ENCODE measurements at regions not wholly inside any gene's neighbourhood (a gene's known extent, or its start where the extent isn't known, plus 50 kb on each side); places are given as distances from the start of the nearest gene placed in this dataset.
A peak's percentile ranks its signal among the peaks of the same experiment; 100 is the strongest.
"Not testable (repeated sequence)": the region's sequence is repeated elsewhere in the genome, so short reads cannot be mapped to it uniquely, and the experiment has no call there.

- DNase-seq (ENCODE audit: low spot score in 2 of 2, unreplicated experiment in 2 of 2): no peak
- no peak overlapping the region for H3K4me3 Mint-ChIP-seq
- TF ChIP-seq, protein P1, sequence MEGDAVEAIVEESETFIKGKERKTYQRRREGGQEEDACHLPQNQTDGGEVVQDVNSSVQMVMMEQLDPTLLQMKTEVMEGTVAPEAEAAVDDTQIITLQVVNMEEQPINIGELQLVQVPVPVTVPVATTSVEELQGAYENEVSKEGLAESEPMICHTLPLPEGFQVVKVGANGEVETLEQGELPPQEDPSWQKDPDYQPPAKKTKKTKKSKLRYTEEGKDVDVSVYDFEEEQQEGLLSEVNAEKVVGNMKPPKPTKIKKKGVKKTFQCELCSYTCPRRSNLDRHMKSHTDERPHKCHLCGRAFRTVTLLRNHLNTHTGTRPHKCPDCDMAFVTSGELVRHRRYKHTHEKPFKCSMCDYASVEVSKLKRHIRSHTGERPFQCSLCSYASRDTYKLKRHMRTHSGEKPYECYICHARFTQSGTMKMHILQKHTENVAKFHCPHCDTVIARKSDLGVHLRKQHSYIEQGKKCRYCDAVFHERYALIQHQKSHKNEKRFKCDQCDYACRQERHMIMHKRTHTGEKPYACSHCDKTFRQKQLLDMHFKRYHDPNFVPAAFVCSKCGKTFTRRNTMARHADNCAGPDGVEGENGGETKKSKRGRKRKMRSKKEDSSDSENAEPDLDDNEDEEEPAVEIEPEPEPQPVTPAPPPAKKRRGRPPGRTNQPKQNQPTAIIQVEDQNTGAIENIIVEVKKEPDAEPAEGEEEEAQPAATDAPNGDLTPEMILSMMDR (IDR thresholded peaks at IDR 0.05; ENCODE audit: unreplicated experiment): no peak
- no peaks in the 10 kb centered on the region for H3K27me3 Mint-ChIP-seq (ENCODE audit: low read depth)
- peaks cover 3% of the 10 kb centered on the region for H3K9me3 Mint-ChIP-seq
- peaks cover 13% of the 10 kb centered on the region for H3K4me1 Mint-ChIP-seq
- no peaks in the 10 kb centered on the region for H3K36me3 Mint-ChIP-seq
- no peak overlapping the region for H3K27ac Mint-ChIP-seq
These were observed 139.3 kb upstream of the KLF6 start for GRCh38 chr10:3924344-3924743.

DNA sequence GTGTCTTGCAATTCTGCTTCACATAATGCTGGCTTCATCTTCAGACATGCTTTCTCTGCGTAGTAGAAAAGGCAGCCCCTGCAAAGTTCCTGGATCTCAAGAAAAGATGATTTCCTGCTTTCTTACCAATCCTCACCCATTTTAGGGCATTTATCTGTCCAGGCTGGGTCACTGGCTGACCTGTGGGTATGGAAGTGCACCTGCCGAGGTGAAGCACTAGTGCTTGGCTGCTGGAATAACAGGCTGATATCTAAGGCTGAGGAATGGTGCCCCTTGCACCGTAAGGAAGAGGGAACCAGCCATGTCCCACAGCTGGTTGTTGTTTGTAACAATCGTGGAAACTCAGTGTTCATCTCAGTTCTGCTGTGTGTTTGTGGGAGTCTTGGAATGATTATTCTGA, 138.0 kb upstream of the KLF6 start:
- no peaks in the 10 kb centered on the region for H3K27me3 Mint-ChIP-seq (ENCODE audit: low read depth)
- H3K36me3 Mint-ChIP-seq: no peaks in the 10 kb centered on the region
- H3K27ac Mint-ChIP-seq: no peak overlapping the region
- TF ChIP-seq, protein P1 (IDR thresholded peaks at IDR 0.05; ENCODE audit: unreplicated experiment): no peak
- H3K4me3 Mint-ChIP-seq: no peak overlapping the region
- H3K4me1 Mint-ChIP-seq: peaks cover 13% of the 10 kb centered on the region
- DNase-seq (ENCODE audit: low spot score in 2 of 2, unreplicated experiment in 2 of 2): no peak
- H3K9me3 Mint-ChIP-seq: peaks cover 12% of the 10 kb centered on the region

DNA sequence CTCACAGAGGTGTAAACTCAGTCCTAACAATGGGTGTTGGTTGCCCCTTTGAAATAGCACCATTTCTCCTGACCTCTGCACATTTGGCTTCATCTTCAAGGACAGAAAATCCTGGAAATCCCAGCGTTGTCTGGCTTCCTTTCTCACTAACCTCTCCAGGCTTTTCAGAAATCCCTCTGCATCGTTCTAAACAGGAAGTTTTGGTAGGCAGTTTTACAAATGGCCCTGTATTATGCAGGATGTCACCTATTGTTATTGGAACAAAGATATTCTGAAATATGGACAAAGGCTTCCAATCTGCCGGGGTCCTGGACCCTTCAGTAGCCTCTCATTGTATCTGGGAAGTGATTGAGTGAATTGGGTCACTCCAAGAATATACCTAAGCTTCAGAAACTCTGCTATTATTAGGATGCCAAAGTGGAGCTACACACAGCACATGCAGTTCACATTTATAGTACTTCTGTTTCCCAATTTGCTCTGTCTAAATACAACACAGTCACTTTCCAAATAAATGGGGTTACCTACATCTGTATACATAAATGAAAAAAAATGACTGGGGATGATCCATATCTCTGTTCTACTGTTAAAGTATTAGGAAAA, 134.8 kb upstream of the KLF6 start:
- Mint-ChIP-seq H3K4me3 (no peak overlapping the region), H3K36me3 (no peaks in the 10 kb centered on the region), H3K27me3 (ENCODE audit: low read depth) (no peaks in the 10 kb centered on the region), H3K9me3 (peaks cover 19% of the 10 kb centered on the region), H3K27ac (no peak overlapping the region), H3K4me1 (no peaks in the 10 kb centered on the region)
- no peak for DNase-seq (ENCODE audit: low spot score in 2 of 2, unreplicated experiment in 2 of 2)
- TF ChIP-seq, protein P1 (IDR thresholded peaks at IDR 0.05; ENCODE audit: unreplicated experiment): no peak

DNA sequence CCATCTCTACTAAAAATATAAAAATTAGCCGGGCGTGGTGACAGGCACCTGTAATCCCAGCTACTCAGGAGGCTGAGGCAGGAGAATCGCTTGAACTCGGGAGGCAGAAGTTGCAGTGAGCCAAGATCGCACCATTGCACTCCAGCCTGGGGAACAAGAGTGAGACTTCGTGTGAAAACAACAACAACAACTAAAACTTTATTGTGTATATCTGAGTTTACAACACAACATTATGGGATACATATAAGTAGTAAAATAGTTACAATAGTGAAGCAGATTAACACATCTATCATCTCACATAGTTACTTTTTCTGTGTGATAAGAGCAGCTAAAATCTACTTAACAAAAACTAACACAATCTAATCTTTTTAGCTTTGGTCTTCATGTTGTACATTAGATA, 132.4 kb upstream of the KLF6 start:
- not testable (repeated sequence) for DNase-seq (ENCODE audit: low spot score in 2 of 2, unreplicated experiment in 2 of 2); H3K27me3 Mint-ChIP-seq (ENCODE audit: low read depth); H3K27ac Mint-ChIP-seq; H3K4me1 Mint-ChIP-seq; H3K36me3 Mint-ChIP-seq; H3K4me3 Mint-ChIP-seq
- peaks cover 17% of the 10 kb centered on the region for H3K9me3 Mint-ChIP-seq

DNA sequence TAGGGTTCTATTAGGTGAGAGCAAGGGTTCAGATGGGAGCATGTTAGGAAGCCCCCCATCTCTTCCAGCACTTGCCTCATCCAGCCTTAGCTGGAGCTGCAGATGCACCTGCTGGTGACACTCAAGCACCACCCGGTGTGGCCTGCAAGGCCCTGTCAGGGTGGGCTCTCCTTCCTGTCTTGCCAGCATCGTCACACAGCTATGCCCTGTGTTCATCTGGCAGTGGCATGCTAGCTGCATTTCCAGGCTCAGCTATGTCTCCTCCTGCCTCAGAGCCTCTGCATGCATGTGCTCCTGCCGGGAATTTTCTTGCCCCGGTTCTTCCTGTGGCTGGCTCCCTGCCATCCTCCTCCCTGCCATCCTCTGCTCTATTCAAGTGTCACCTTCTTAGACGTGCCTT, 129.7 kb upstream of the KLF6 start:
- H3K4me3 Mint-ChIP-seq: no peak overlapping the region
- DNase-seq (ENCODE audit: low spot score in 2 of 2, unreplicated experiment in 2 of 2): no peak
- peaks cover 12% of the 10 kb centered on the region for H3K4me1 Mint-ChIP-seq
- peaks cover 17% of the 10 kb centered on the region for H3K9me3 Mint-ChIP-seq
- TF ChIP-seq, protein P1 (IDR thresholded peaks at IDR 0.05; ENCODE audit: unreplicated experiment): no peak
- no peaks in the 10 kb centered on the region for H3K36me3 Mint-ChIP-seq
- no peak overlapping the region for H3K27ac Mint-ChIP-seq
- H3K27me3 Mint-ChIP-seq (ENCODE audit: low read depth): no peaks in the 10 kb centered on the region

DNA sequence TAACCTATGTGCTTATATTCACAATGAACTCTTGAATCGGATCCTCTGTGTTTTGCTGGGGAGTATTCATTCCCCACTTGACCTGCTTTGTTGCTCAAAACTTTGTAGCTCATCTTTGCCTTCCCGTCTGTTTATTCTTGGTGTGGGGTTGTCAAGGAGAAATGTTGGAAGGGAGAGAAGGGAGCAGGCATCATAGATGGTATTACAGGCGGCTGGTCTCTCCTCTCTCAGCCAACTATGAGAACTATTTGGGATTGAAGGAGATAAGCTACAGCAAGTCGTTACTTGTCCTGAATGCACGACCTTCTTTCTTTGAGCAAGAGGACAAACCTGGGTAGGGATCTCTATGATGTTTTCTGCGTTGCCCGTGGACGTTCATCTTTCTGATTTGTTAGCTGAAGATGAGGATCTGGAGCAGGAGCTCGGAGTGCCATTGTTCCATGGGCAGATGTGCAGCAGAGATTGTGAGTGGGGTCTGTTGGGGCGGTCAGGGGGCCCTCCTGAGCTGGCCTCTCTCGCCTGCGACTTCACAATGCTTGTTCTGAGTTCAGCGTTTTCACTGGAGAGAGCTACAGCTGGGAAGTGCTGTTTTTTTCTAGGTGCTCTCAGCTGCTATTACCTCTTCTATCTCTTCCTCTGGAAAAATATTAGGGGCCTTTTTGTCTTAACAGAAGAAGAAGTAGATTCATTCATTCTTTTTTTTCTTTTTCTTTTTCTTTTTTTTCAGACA, 126.9 kb upstream of the KLF6 start:
- Mint-ChIP-seq H3K27ac (peak overlapping the region; percentile 93), H3K4me1 (peaks cover 12% of the 10 kb centered on the region), H3K4me3 (peak overlapping the region; percentile 51), H3K27me3 (ENCODE audit: low read depth) (no peaks in the 10 kb centered on the region), H3K36me3 (no peaks in the 10 kb centered on the region), H3K9me3 (peaks cover 3% of the 10 kb centered on the region)
- no peak for DNase-seq (ENCODE audit: low spot score in 2 of 2, unreplicated experiment in 2 of 2)
- TF ChIP-seq, protein P1 (IDR thresholded peaks at IDR 0.05; ENCODE audit: unreplicated experiment): no peak
